ENCODE measurements at regions not wholly inside any gene's neighbourhood (a gene's known extent, or its start where the extent isn't known, plus 50 kb on each side); places are given as distances from the start of the nearest gene placed in this dataset.

DNA sequence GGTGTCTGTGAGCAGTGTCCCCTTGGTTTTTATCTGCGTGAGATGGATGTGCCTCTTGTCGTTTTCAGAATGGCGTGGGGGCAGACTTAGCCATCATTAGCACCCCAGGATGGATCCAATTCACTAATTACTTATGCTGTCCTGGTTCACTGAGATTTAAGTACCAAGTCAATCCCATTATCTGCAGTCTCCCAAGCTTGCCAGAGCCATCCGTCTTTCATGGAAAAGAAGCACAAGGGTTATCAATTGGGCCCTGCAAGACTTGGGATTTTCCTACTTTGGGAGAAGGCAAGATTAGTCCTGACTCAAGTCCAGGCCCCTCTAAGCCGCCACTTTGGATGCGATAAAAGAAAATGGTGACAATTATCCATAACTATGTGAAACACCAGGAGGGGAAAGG lies 404.0 kb downstream of the TMEM182 start:
- Mint-ChIP-seq H3K4me3 (no peak overlapping the region), H3K4me1 (peaks cover 46% of the 10 kb centered on the region), H3K9me3 (peaks cover 3% of the 10 kb centered on the region), H3K36me3 (ENCODE audit: low read depth) (no peaks in the 10 kb centered on the region), H3K27me3 (ENCODE audit: insufficient read depth) (no peaks in the 10 kb centered on the region), H3K27ac (peak overlapping the region; percentile 49)
- H3K9ac ChIP-seq (ENCODE audit: extremely low read depth, low read length, poor library complexity, severe bottlenecking), result no peak overlapping the region
- H3K27ac ChIP-seq (ENCODE audit: low read depth, low read length), result no peak overlapping the region
- peaks cover 9% of the 10 kb centered on the region for H3K4me1 ChIP-seq (ENCODE audit: control insufficient read depth, insufficient read depth, low read length)
- TF ChIP-seq, protein P1, sequence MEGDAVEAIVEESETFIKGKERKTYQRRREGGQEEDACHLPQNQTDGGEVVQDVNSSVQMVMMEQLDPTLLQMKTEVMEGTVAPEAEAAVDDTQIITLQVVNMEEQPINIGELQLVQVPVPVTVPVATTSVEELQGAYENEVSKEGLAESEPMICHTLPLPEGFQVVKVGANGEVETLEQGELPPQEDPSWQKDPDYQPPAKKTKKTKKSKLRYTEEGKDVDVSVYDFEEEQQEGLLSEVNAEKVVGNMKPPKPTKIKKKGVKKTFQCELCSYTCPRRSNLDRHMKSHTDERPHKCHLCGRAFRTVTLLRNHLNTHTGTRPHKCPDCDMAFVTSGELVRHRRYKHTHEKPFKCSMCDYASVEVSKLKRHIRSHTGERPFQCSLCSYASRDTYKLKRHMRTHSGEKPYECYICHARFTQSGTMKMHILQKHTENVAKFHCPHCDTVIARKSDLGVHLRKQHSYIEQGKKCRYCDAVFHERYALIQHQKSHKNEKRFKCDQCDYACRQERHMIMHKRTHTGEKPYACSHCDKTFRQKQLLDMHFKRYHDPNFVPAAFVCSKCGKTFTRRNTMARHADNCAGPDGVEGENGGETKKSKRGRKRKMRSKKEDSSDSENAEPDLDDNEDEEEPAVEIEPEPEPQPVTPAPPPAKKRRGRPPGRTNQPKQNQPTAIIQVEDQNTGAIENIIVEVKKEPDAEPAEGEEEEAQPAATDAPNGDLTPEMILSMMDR (conservative IDR thresholded peaks at IDR 0.05), result no peak
- no peaks in the 10 kb centered on the region for H3K27me3 ChIP-seq (ENCODE audit: control insufficient read depth, insufficient read depth, low read length, poor library complexity, severe bottlenecking)
- 77 to 85% methylated on average over 4 to 6 of the region's 6 CpGs for WGBS, 2 experiments (ENCODE audit: insufficient coverage in 1 of 2, insufficient read length in 1 of 2)
- no peak overlapping the region for H3K4me3 ChIP-seq (ENCODE audit: low read length)
- no peak for DNase-seq
- H3K9me3 ChIP-seq (ENCODE audit: control insufficient read depth, low read length), result no peaks in the 10 kb centered on the region
- H3K36me3 ChIP-seq (ENCODE audit: control insufficient read depth, insufficient read depth, low read length), result no peaks in the 10 kb centered on the region

- Mint-ChIP-seq H3K27ac (no peak overlapping the region), H3K36me3 (ENCODE audit: low read depth) (peaks cover 3% of the 10 kb centered on the region), H3K4me1 (peaks cover 41% of the 10 kb centered on the region), H3K27me3 (ENCODE audit: insufficient read depth) (no peaks in the 10 kb centered on the region), H3K9me3 (peaks cover 8% of the 10 kb centered on the region), H3K4me3 (no peak overlapping the region)
- H3K9ac ChIP-seq (ENCODE audit: extremely low read depth, low read length, poor library complexity, severe bottlenecking), result no peak overlapping the region
- TF ChIP-seq, protein P1 (conservative IDR thresholded peaks at IDR 0.05), result no peak
- no peak overlapping the region for H3K27ac ChIP-seq (ENCODE audit: low read depth, low read length)
- WGBS, 2 experiments (ENCODE audit: insufficient coverage in 1 of 2, insufficient read length in 1 of 2), result 89 to 91% methylated on average over 8 to 12 of the region's 12 CpGs
- no peaks in the 10 kb centered on the region for H3K36me3 ChIP-seq (ENCODE audit: control insufficient read depth, insufficient read depth, low read length)
- H3K4me3 ChIP-seq (ENCODE audit: low read length), result no peak overlapping the region
- no peaks in the 10 kb centered on the region for H3K9me3 ChIP-seq (ENCODE audit: control insufficient read depth, low read length)
- no peak for DNase-seq
- peaks cover 9% of the 10 kb centered on the region for H3K4me1 ChIP-seq (ENCODE audit: control insufficient read depth, insufficient read depth, low read length)
- no peaks in the 10 kb centered on the region for H3K27me3 ChIP-seq (ENCODE audit: control insufficient read depth, insufficient read depth, low read length, poor library complexity, severe bottlenecking)
Measured at GRCh38 chr2:103166456-103167324, 404.9 kb downstream of the TMEM182 start.

- no peaks in the 10 kb centered on the region for H3K9me3 ChIP-seq (ENCODE audit: control insufficient read depth, low read length)
- peaks cover 9% of the 10 kb centered on the region for H3K4me1 ChIP-seq (ENCODE audit: control insufficient read depth, insufficient read depth, low read length)
- peaks cover 8% of the 10 kb centered on the region for H3K9me3 Mint-ChIP-seq
- H3K36me3 ChIP-seq (ENCODE audit: control insufficient read depth, insufficient read depth, low read length), result no peaks in the 10 kb centered on the region
- no peak for DNase-seq
- TF ChIP-seq, protein P1 (conservative IDR thresholded peaks at IDR 0.05), result no peak
- H3K4me3 ChIP-seq (ENCODE audit: low read length), result no peak overlapping the region
- no peaks in the 10 kb centered on the region for H3K27me3 ChIP-seq (ENCODE audit: control insufficient read depth, insufficient read depth, low read length, poor library complexity, severe bottlenecking)
- H3K27ac Mint-ChIP-seq, result no peak overlapping the region
- WGBS, 2 experiments (ENCODE audit: insufficient coverage in 1 of 2, insufficient read length in 1 of 2), result 92 to 98% methylated on average over 7 to 9 of the region's 9 CpGs
- no peak overlapping the region for H3K9ac ChIP-seq (ENCODE audit: extremely low read depth, low read length, poor library complexity, severe bottlenecking)
- H3K4me3 Mint-ChIP-seq, result no peak overlapping the region
- peaks cover 3% of the 10 kb centered on the region for H3K36me3 Mint-ChIP-seq (ENCODE audit: low read depth)
- peaks cover 38% of the 10 kb centered on the region for H3K4me1 Mint-ChIP-seq
- no peaks in the 10 kb centered on the region for H3K27me3 Mint-ChIP-seq (ENCODE audit: insufficient read depth)
- H3K27ac ChIP-seq (ENCODE audit: low read depth, low read length), result no peak overlapping the region
Measured at GRCh38 chr2:103167599-103167998, 405.8 kb downstream of the TMEM182 start.

Data from endodermal cell (in vitro differentiated cells).